Activated T-helper 2 cell treated with anti-CD3 and anti-CD28 coated beads, Interferon-gamma antibody, Interleukin-2, Interleukin-4, amounts not matched to agents 10 μg/mL and 5 μg/mL and 100 μg/mL, durations not matched to agents 14 hours and 24 hours and 36 hours (primary cell): ENCODE measurements at regions not wholly inside any gene's neighbourhood (a gene's known extent, or its start where the extent isn't known, plus 50 kb on each side); places are given as distances from the start of the nearest gene placed in this dataset.

Experiments used
- DNase-seq: peaks from one replicate; pipeline ENCODE4 v3.0.0; 2021; ENCODE audit warnings: low spot score
- H3K27ac Mint-ChIP-seq: one replicate; pipeline ENCODE4 v1.8.0; 2021; ENCODE audit warnings: mixed read lengths
- H3K27me3 Mint-ChIP-seq: one replicate; pipeline ENCODE4 v1.8.0; 2021; ENCODE audit warnings: low read depth, mixed read lengths
- H3K36me3 Mint-ChIP-seq: one replicate; pipeline ENCODE4 v1.8.0; 2021; ENCODE audit warnings: low read depth, mixed read lengths
- H3K4me1 Mint-ChIP-seq: one replicate; pipeline ENCODE4 v1.8.0; 2021; ENCODE audit warnings: low read depth, mixed read lengths
- H3K4me3 Mint-ChIP-seq: one replicate; pipeline ENCODE4 v1.8.0; 2021; ENCODE audit warnings: low read depth, mild to moderate bottlenecking, moderate library complexity, mixed read lengths
- H3K9me3 Mint-ChIP-seq: one replicate; pipeline ENCODE4 v1.8.0; 2021; ENCODE audit warnings: mixed read lengths
- intact Hi-C: fragments of 100-400 bp; cut with micrococcal nuclease; formaldehyde crosslinking; loops from one replicate; pipeline ENCODE4 v1.15.1; 2023

GRCh38 chr5:26663500-26663899, 374.9 kb downstream of the CDH9 start:
- peaks cover 34% of the 10 kb centered on the region for H3K9me3 Mint-ChIP-seq
- intact Hi-C loops = no loop called here
- H3K27ac Mint-ChIP-seq = no peak overlapping the region
- H3K36me3 Mint-ChIP-seq = no peaks in the 10 kb centered on the region
- H3K4me1 Mint-ChIP-seq = no peaks in the 10 kb centered on the region
- no peak overlapping the region for H3K4me3 Mint-ChIP-seq
- no peak for DNase-seq
- no peaks in the 10 kb centered on the region for H3K27me3 Mint-ChIP-seq

GRCh38 chr5:26662806-26663360, 375.5 kb downstream of the CDH9 start:
- H3K27me3 Mint-ChIP-seq = no peaks in the 10 kb centered on the region
- DNase-seq = no peak

GRCh38 chr5:26660116-26660515, 378.3 kb downstream of the CDH9 start:
- Mint-ChIP-seq H3K36me3 (no peaks in the 10 kb centered on the region), H3K9me3 (peaks cover 52% of the 10 kb centered on the region), H3K27me3 (no peaks in the 10 kb centered on the region), H3K27ac (no peak overlapping the region), H3K4me3 (no peak overlapping the region), H3K4me1 (no peaks in the 10 kb centered on the region)
- intact Hi-C loops = no loop called here
- no peak for DNase-seq

More at GRCh38 chr5:26662806-26663360, 375.5 kb downstream of the CDH9 start:
- Mint-ChIP-seq H3K36me3 (no peaks in the 10 kb centered on the region), H3K9me3 (peaks cover 39% of the 10 kb centered on the region), H3K4me1 (no peaks in the 10 kb centered on the region), H3K27ac (no peak overlapping the region), H3K4me3 (no peak overlapping the region)
- intact Hi-C loops = no loop called here

GRCh38 chr5:26649000-26649399, 389.4 kb downstream of the CDH9 start:
- no peak for DNase-seq
- Mint-ChIP-seq H3K36me3 (no peaks in the 10 kb centered on the region), H3K4me1 (no peaks in the 10 kb centered on the region), H3K4me3 (no peak overlapping the region), H3K27me3 (no peaks in the 10 kb centered on the region), H3K9me3 (peaks cover 47% of the 10 kb centered on the region), H3K27ac (no peak overlapping the region)
- intact Hi-C loops = no loop called here

- Mint-ChIP-seq H3K4me3 (no peak overlapping the region), H3K36me3 (no peaks in the 10 kb centered on the region)
Observed at GRCh38 chr5:26647781-26648180, 390.6 kb downstream of the CDH9 start.

GRCh38 chr5:26645659-26646058, 392.7 kb downstream of the CDH9 start:
- Mint-ChIP-seq H3K27ac (no peak overlapping the region), H3K4me1 (no peaks in the 10 kb centered on the region), H3K36me3 (no peaks in the 10 kb centered on the region), H3K27me3 (no peaks in the 10 kb centered on the region), H3K4me3 (no peak overlapping the region), H3K9me3 (peaks cover 47% of the 10 kb centered on the region)
- intact Hi-C loops = no loop called here
- no peak for DNase-seq

More at GRCh38 chr5:26647781-26648180, 390.6 kb downstream of the CDH9 start:
- no peak for DNase-seq
- peaks cover 46% of the 10 kb centered on the region for H3K9me3 Mint-ChIP-seq
- no peak overlapping the region for H3K27ac Mint-ChIP-seq
- intact Hi-C loops = no loop called here
- no peaks in the 10 kb centered on the region for H3K4me1 Mint-ChIP-seq
- no peaks in the 10 kb centered on the region for H3K27me3 Mint-ChIP-seq

GRCh38 chr5:26641492-26641891, 396.9 kb downstream of the CDH9 start:
- Mint-ChIP-seq H3K4me3 (no peak overlapping the region), H3K27ac (no peak overlapping the region), H3K9me3 (peaks cover 51% of the 10 kb centered on the region), H3K4me1 (no peaks in the 10 kb centered on the region), H3K36me3 (no peaks in the 10 kb centered on the region), H3K27me3 (no peaks in the 10 kb centered on the region)
- DNase-seq = no peak
- intact Hi-C loops = no loop called here

GRCh38 chr5:26625099-26625498, 413.3 kb downstream of the CDH9 start:
- Mint-ChIP-seq H3K36me3 (no peaks in the 10 kb centered on the region), H3K4me1 (no peaks in the 10 kb centered on the region), H3K27ac (no peak overlapping the region), H3K27me3 (no peaks in the 10 kb centered on the region), H3K4me3 (no peak overlapping the region), H3K9me3 (peaks cover 20% of the 10 kb centered on the region)
- no peak for DNase-seq
- intact Hi-C loops = no loop called here

- Mint-ChIP-seq H3K4me3 (no peak overlapping the region), H3K36me3 (no peaks in the 10 kb centered on the region), H3K27me3 (no peaks in the 10 kb centered on the region), H3K9me3 (peaks cover 22% of the 10 kb centered on the region), H3K27ac (no peak overlapping the region), H3K4me1 (no peaks in the 10 kb centered on the region)
- intact Hi-C loops = no loop called here
- no peak for DNase-seq
Observed at GRCh38 chr5:26622947-26623346, 415.4 kb downstream of the CDH9 start.

GRCh38 chr5:26610577-26610976, 427.8 kb downstream of the CDH9 start:
- Mint-ChIP-seq H3K9me3 (peaks cover 37% of the 10 kb centered on the region), H3K36me3 (no peaks in the 10 kb centered on the region), H3K27me3 (no peaks in the 10 kb centered on the region), H3K4me1 (no peaks in the 10 kb centered on the region), H3K27ac (no peak overlapping the region), H3K4me3 (no peak overlapping the region)
- intact Hi-C loops = no loop called here
- DNase-seq = no peak

- intact Hi-C loops = no loop called here
- no peak for DNase-seq
- Mint-ChIP-seq H3K4me3 (no peak overlapping the region), H3K9me3 (peaks cover 43% of the 10 kb centered on the region), H3K4me1 (no peaks in the 10 kb centered on the region), H3K27ac (no peak overlapping the region), H3K36me3 (no peaks in the 10 kb centered on the region), H3K27me3 (no peaks in the 10 kb centered on the region)
Observed at GRCh38 chr5:26601563-26601962, 436.8 kb downstream of the CDH9 start.

GRCh38 chr5:26582350-26583045, 455.9 kb downstream of the CDH9 start:
- H3K4me3 Mint-ChIP-seq = no peak overlapping the region
- peaks cover 42% of the 10 kb centered on the region for H3K9me3 Mint-ChIP-seq
- no peaks in the 10 kb centered on the region for H3K27me3 Mint-ChIP-seq
- intact Hi-C loops = no loop called here
- no peak for DNase-seq
- no peaks in the 10 kb centered on the region for H3K4me1 Mint-ChIP-seq
- no peak overlapping the region for H3K27ac Mint-ChIP-seq
- H3K36me3 Mint-ChIP-seq = no peaks in the 10 kb centered on the region

- DNase-seq = no peak
- no peak overlapping the region for H3K4me3 Mint-ChIP-seq
- H3K36me3 Mint-ChIP-seq = no peaks in the 10 kb centered on the region
- no peaks in the 10 kb centered on the region for H3K4me1 Mint-ChIP-seq
- no peaks in the 10 kb centered on the region for H3K27me3 Mint-ChIP-seq
- H3K27ac Mint-ChIP-seq = no peak overlapping the region
- intact Hi-C loops = no loop called here
- H3K9me3 Mint-ChIP-seq = peaks cover 38% of the 10 kb centered on the region
Observed at GRCh38 chr5:26579712-26580111, 458.7 kb downstream of the CDH9 start.
